B cell (primary cell): ENCODE measurements at regions not wholly inside any gene's neighbourhood (a gene's known extent, or its start where the extent isn't known, plus 50 kb on each side); places are given as distances from the start of the nearest gene placed in this dataset.

Experiments used
- ATAC-seq: fragments of 200-7000 bp; cut with Tn5 transposase; one replicate; pipeline ENCODE4 v1.10.0; 2021; ENCODE audit warnings: low read depth, mild to moderate bottlenecking, moderate number of reproducible peaks, moderate library complexity
- CTCF ChIA-PET: fragments of 350-600 bp; sonication (Branson Sonifier 250); formaldehyde crosslinking; loops from one replicate; lab custom pipeline; 2021; ENCODE audit warnings: antibody characterized with exemption, inconsistent platforms; lab: Charles Lee
- POLR2A ChIA-PET: fragments of 350-600 bp; sonication (Branson Sonifier 250); formaldehyde crosslinking; loops from one replicate; lab custom pipeline; 2021; ENCODE audit warnings: antibody characterized with exemption; lab: Charles Lee
- DNase-seq: peaks from one replicate; pipeline ENCODE4 v3.0.0; 2013
- H2AFZ ChIP-seq: 2 replicates; pipeline ENCODE4 v1.6.1; 2012; ENCODE audit warnings: mild to moderate bottlenecking, low read depth, low read length; ENCODE audit not compliant: insufficient read depth, poor library complexity, severe bottlenecking
- H3K27ac ChIP-seq, 2 donors: 1 replicate in 1 of 2; 2 replicates in 1 of 2; pipeline ENCODE4 v1.5.1; 2012 to 2013; ENCODE audit warnings: low read length in 2 of 2, mild to moderate bottlenecking in 2 of 2, moderate library complexity in 1 of 2
- H3K27me3 ChIP-seq, 4 experiments: fragments of 200-600 bp in 1 of 4; sonication (generic) in 1 of 4; replicated peaks in 1 of 4; 1 replicate in 2 of 4; 2 replicates in 2 of 4; pipeline versions ENCODE4 v1.6.1 to v1.7.0; 2013 to 2016; ENCODE audit warnings: low read length in 3 of 4, mild to moderate bottlenecking in 2 of 4, mixed read lengths in 1 of 4, moderate library complexity in 1 of 4; ENCODE audit not compliant: insufficient read depth in 4 of 4, control insufficient read depth in 3 of 4; ENCODE audit errors: control extremely low read depth in 1 of 4
- H3K36me3 ChIP-seq, 2 experiments: replicated peaks in 1 of 2; 1 replicate in 1 of 2; 2 replicates in 1 of 2; pipeline versions ENCODE4 v1.6.1 to v1.7.1; 2013; ENCODE audit warnings: low read length in 1 of 2; ENCODE audit not compliant: insufficient read depth in 2 of 2, control insufficient read depth in 1 of 2; ENCODE audit errors: control extremely low read depth in 1 of 2, extremely low read depth in 1 of 2
- H3K4me1 ChIP-seq, 2 donors: fragments of 200-600 bp in 1 of 2; sonication (generic) in 1 of 2; 1 replicate in 1 of 2; 2 replicates in 1 of 2; pipeline versions ENCODE4 v1.5.1 to v1.6.1; 2013 to 2017; ENCODE audit warnings: low read length in 2 of 2; ENCODE audit not compliant: control insufficient read depth in 2 of 2, insufficient read depth in 2 of 2
- H3K4me2 ChIP-seq: replicated peaks from 2 replicates; pipeline ENCODE3; 2012; ENCODE audit warnings: mild to moderate bottlenecking, low read depth, low read length; ENCODE audit not compliant: poor library complexity, severe bottlenecking
- H3K4me3 ChIP-seq, 5 experiments: fragments of 200-600 bp in 1 of 5; sonication (generic) in 1 of 5; 1 replicate in 3 of 5; 2 replicates in 2 of 5; pipeline versions ENCODE4 v1.5.1 to v1.7.0; 2011 to 2016; ENCODE audit warnings: low read length in 4 of 5, mild to moderate bottlenecking in 4 of 5, low read depth in 2 of 5, control low read depth in 1 of 5, moderate library complexity in 1 of 5; ENCODE audit not compliant: insufficient read depth in 1 of 5; ENCODE audit errors: control extremely low read depth in 1 of 5, extremely low read depth in 1 of 5
- H3K79me2 ChIP-seq: fragments of 200-600 bp; sonication (generic); one replicate; pipeline ENCODE4 v1.6.0; 2016; ENCODE audit warnings: low read length; ENCODE audit not compliant: control insufficient read depth, insufficient read depth
- H3K9ac ChIP-seq: fragments of 200-600 bp; sonication (generic); 2 replicates; pipeline ENCODE4 v1.6.1; 2017; ENCODE audit warnings: mild to moderate bottlenecking, low read length, moderate library complexity
- H3K9me3 ChIP-seq, 3 donors: one replicate each; pipeline versions ENCODE4 v1.6.1 to v1.7.1; 2013; ENCODE audit warnings: low read length in 2 of 3; ENCODE audit not compliant: control insufficient read depth in 2 of 3, insufficient read depth in 1 of 3; ENCODE audit errors: control extremely low read depth in 1 of 3
- H4K20me1 ChIP-seq: 2 replicates; pipeline ENCODE4 v1.6.0; 2012; ENCODE audit warnings: mild to moderate bottlenecking, low read length; ENCODE audit not compliant: insufficient read depth, control insufficient read depth, poor library complexity, severe bottlenecking
- H3K27ac Mint-ChIP-seq: one replicate; pipeline ENCODE4 v1.8.0; 2021; ENCODE audit warnings: mixed read lengths
- H3K27me3 Mint-ChIP-seq: one replicate; pipeline ENCODE4 v1.8.0; 2021; ENCODE audit warnings: mixed read lengths
- H3K4me1 Mint-ChIP-seq: one replicate; pipeline ENCODE4 v1.8.0; 2021; ENCODE audit warnings: mixed read lengths
- H3K4me3 Mint-ChIP-seq: one replicate; pipeline ENCODE4 v1.8.0; 2021; ENCODE audit warnings: mixed read lengths
- H3K9me3 Mint-ChIP-seq: one replicate; pipeline ENCODE4 v1.8.0; 2022; ENCODE audit warnings: mixed read lengths; ENCODE audit not compliant: insufficient read depth
- EZH2 ChIP-seq: IDR thresholded peaks from 2 replicates; pipeline ENCODE4 v1.6.1; 2012; ENCODE audit warnings: borderline replicate concordance, low read depth, mild to moderate bottlenecking, moderate library complexity, low read length; ENCODE audit not compliant: insufficient read depth, poor library complexity, severe bottlenecking
- WGBS: methylation state at CpG from one replicate; pipeline ENCODE4 v1.1.5; 2013; ENCODE audit warnings: missing lambda C conversion rate; ENCODE audit not compliant: insufficient coverage; 5-methylcytosine and 5-hydroxymethylcytosine counted together
- intact Hi-C: fragments of 100-400 bp; cut with micrococcal nuclease; formaldehyde crosslinking; loops from one replicate; pipeline ENCODE4 v1.10.0; 2022
- TF ChIP-seq, protein P1 (sequence below): fragments of 200-600 bp; IDR thresholded peaks from one replicate; pipeline ENCODE4 v1.8.0; 2022; ENCODE audit warnings: antibody characterized with exemption, mild to moderate bottlenecking

DNA sequence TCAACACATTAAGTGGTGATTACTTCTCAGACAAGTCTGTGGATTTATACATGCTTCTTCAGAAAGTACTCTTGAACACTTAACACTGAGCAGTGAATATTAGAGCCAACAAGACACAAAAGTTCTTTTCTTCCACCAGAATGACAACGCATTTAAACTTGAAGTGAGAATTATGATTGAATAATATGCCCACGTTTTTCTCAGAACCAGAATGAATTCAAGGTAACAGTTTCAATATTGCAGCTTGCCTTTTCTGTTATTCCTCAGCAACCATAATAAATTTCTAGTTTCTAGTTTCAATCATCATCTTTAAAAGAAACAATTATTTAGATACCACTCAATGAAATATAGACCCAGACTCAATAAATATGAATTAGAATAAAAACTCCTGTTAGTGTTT, 547.0 kb downstream of the NUP35 start:
- Mint-ChIP-seq H3K27ac (no peak overlapping the region), H3K9me3 (no peaks in the 10 kb centered on the region), H3K4me1 (no peaks in the 10 kb centered on the region), H3K27me3 (no peaks in the 10 kb centered on the region), H3K4me3 (no peak overlapping the region)
- ATAC-seq (no peak), DNase-seq (no peak)
- intact Hi-C loops, result no loop called here
- no peaks in the 10 kb centered on the region for H3K79me2 ChIP-seq
- H3K4me1 ChIP-seq, result no peaks in the 10 kb centered on the region
- H3K9ac ChIP-seq, result no peak overlapping the region
- H3K4me3 ChIP-seq, result no peak overlapping the region
- no CpG with 5 or more reads among the region's 2 CpGs for WGBS
- no peaks in the 10 kb centered on the region for H4K20me1 ChIP-seq
- TF ChIP-seq EZH2, result no peak
- TF ChIP-seq, protein P1, sequence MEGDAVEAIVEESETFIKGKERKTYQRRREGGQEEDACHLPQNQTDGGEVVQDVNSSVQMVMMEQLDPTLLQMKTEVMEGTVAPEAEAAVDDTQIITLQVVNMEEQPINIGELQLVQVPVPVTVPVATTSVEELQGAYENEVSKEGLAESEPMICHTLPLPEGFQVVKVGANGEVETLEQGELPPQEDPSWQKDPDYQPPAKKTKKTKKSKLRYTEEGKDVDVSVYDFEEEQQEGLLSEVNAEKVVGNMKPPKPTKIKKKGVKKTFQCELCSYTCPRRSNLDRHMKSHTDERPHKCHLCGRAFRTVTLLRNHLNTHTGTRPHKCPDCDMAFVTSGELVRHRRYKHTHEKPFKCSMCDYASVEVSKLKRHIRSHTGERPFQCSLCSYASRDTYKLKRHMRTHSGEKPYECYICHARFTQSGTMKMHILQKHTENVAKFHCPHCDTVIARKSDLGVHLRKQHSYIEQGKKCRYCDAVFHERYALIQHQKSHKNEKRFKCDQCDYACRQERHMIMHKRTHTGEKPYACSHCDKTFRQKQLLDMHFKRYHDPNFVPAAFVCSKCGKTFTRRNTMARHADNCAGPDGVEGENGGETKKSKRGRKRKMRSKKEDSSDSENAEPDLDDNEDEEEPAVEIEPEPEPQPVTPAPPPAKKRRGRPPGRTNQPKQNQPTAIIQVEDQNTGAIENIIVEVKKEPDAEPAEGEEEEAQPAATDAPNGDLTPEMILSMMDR, result no peak
- no peak overlapping the region for H3K27ac ChIP-seq
- no peaks in the 10 kb centered on the region for H3K9me3 ChIP-seq
- ChIA-PET CTCF (no interaction called here), POLR2A (no interaction called here)
- no peak overlapping the region for H2AFZ ChIP-seq
- H3K4me2 ChIP-seq, result no peak overlapping the region
- no peaks in the 10 kb centered on the region for H3K36me3 ChIP-seq
- H3K27me3 ChIP-seq, result no peaks in the 10 kb centered on the region

DNA sequence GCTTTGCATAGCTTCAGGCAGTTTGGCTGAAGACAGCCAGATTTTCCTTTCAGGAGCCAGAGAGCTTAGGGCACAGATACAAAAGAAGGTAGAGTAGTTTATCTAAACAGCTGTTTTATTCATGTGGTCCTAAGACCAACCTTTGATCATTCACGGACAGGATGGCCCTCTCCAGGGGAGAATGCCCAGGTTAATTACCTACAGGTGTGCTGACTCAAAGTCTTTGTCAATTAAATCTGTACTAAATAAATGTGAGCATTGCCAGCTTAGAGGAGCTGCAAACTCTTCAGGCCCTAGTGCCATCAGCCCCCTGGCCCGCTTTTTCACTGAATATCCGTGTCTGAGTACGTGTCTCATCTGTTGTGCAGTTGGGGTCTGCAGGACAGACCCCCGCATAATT, 554.7 kb downstream of the NUP35 start:
- no peak for DNase-seq
- WGBS, result 89% methylated on average over 1 of the region's 5 CpGs
- POLR2A ChIA-PET, result no interaction called here
- H3K27ac Mint-ChIP-seq, result no peak overlapping the region
- H3K27me3 ChIP-seq, result no peaks in the 10 kb centered on the region
- H3K4me1 Mint-ChIP-seq, result no peaks in the 10 kb centered on the region
- H3K4me3 ChIP-seq, result no peak overlapping the region
- H3K36me3 ChIP-seq, result no peaks in the 10 kb centered on the region
- intact Hi-C loops, result no loop called here
- no peaks in the 10 kb centered on the region for H3K4me1 ChIP-seq
- H3K79me2 ChIP-seq, result no peaks in the 10 kb centered on the region
- H3K27me3 Mint-ChIP-seq, result no peaks in the 10 kb centered on the region
- CTCF ChIA-PET, result no interaction called here
- H3K9me3 ChIP-seq, result no peaks in the 10 kb centered on the region
- peaks cover 2% of the 10 kb centered on the region for H3K9me3 Mint-ChIP-seq
- H3K4me3 Mint-ChIP-seq, result no peak overlapping the region
- no peak overlapping the region for H3K9ac ChIP-seq
- no peak for ATAC-seq
- no peak for TF ChIP-seq EZH2
- TF ChIP-seq, protein P1, result no peak
- H4K20me1 ChIP-seq, result no peaks in the 10 kb centered on the region
- H3K27ac ChIP-seq, result no peak overlapping the region
- no peak overlapping the region for H2AFZ ChIP-seq
- no peak overlapping the region for H3K4me2 ChIP-seq
